HG03095 (cell line): ENCODE measurements at regions not wholly inside any gene's neighbourhood (a gene's known extent, or its start where the extent isn't known, plus 50 kb on each side); places are given as distances from the start of the nearest gene placed in this dataset.

Source experiments
- ATAC-seq: cut with Tn5 transposase; IDR thresholded peaks from one replicate; pipeline ENCODE4 v1.9.1; 2021; ENCODE audit warnings: moderate library complexity; ENCODE audit not compliant: unreplicated experiment

DNA sequence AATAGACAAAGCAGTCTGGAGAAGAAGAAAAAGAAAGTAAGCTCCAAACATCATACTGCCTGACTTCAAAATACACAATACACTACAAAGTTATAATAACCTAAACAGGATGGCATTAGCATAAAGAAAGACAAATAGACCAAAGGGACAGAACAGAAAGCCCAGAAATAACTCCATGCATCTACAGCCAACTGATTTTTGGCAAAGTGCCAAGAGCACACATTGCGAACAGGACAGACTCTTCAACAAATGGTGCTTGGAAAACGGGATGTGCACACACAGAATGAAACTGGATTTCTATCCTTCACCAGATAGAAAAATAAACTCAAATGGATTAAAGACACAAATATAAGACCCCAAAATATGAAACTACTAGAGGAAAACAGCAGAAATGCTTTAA, 66.6 kb upstream of the SPATA31E1 start:
- no peak for ATAC-seq

DNA sequence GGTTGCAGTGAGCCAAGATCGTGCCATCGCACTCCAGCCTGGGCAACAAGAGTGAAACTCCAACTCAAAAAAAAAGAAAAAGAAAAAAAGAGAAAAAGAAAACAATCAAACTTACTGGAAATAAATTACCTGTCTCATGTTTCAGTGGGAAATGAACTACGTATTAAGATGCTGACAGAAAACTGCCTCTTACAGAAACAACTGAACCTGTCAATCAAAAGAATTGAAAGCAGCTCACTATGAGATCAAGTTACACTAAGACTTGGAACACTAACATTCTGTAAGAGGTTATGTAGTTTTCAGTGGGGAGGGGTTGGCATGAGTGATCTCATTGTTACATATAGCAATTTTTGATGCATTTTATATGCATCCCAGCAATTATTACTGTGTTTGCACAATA, 64.4 kb upstream of the SPATA31E1 start:
- ATAC-seq: no peak

DNA sequence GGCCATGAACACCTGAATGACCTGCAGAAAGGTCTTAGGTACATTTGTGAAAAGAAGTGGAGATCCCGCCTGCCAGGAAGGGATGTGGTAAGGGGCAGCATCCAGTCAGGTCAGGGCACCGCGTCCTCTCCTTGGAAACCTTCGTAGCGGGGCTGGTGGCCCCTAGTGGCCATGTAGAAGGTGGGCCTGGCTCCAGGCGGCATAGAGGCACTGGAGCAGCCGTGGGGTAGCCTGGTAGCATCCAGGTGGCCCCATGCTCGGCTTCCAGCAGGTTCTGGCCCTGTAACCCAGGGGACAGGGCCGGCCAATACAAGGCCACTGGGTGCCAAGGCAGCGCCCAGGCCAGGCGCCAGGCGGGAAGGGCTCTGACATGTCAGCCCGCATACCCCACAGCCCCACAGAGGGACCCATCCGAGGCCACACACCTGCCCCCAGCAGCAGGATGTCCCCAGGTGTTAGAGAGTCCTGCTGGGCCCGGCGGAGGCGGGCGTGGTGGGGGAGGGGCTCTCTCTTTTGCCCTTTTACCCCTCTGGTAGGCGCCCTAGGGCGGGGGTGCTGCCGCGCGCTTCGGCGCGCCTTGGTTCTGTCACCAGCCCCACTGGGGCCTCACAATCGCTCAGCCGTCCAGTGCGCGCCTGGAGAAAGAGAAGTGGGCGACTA, 58.3 kb upstream of the SPATA31E1 start:
- ATAC-seq: no peak

DNA sequence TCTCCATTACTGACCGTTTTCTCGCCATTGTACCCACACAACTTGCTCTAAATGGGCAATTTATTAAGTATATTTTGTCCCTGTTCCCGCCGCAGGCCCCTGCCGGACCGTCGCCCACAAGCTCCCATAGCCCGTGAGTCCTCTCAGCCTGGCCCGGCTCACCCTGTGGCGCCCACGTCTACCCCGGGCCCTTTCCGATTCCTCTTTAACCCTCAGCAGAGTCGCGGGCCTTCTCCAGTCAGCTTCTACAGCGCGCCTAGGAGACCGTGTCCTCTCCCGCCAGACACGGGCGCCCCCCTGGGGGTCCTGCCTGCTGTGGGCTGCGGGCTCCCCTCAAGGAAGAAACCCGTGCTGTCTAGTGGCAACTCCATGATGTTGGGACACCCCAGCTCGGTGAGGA, 57.8 kb upstream of the SPATA31E1 start:
- no peak for ATAC-seq

DNA sequence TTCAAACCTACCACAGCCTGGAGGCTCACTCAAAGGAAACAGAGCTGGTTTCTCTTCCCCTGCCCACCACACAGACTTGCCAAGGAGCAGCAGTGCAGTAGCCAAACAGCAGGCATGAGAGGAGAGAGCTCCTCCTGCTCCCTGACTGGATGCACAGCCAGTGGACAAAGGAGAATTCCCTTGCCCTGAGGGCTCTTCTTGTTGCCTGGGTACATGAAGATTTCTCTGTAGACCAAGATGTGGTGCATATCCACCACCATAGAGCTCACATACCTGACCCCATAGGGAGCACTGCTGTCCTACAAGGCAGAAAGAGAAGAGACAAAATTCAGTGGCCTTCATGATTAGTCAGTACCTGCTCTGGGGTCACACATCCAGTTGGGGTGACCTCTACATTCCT, 56.3 kb upstream of the SPATA31E1 start:
- ATAC-seq: no peak

DNA sequence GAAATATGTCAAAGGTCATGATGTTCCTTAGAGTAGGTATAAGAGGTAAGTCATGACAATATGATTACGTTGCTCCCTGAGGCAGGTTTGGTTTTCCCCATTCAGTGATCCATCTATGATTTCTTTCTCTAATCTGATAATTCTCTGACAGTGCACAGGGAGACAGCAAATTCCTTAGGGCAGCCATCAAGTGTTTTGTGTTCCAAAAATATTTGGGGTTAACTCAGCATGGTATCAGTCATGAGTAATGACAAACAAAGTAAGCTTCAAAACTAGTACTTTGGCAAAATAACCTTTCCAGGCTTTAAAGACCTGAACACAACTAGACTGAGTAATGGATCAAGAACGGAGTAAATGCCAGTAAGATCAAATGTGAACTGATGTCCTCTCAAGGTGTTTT, 55.3 kb upstream of the SPATA31E1 start:
- no peak for ATAC-seq

DNA sequence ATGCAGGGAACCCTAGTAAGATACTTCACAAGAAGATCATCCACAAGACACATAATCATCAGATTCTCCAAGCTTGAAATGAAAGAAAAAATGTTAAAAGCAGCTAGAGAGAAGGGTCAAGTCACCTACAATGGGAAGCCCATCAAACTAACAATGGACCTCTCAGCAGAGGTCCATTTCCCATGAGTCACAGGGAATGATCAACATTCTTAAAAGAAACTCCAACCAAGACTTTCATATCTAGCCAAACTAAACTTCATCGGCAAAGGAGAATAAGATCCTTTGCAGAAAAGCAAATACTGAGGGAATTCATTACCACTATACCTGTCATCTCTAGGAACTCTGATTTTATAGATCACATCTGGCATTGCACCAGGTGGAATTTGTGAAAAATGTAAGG, 52.9 kb upstream of the SPATA31E1 start:
- ATAC-seq: no peak

DNA sequence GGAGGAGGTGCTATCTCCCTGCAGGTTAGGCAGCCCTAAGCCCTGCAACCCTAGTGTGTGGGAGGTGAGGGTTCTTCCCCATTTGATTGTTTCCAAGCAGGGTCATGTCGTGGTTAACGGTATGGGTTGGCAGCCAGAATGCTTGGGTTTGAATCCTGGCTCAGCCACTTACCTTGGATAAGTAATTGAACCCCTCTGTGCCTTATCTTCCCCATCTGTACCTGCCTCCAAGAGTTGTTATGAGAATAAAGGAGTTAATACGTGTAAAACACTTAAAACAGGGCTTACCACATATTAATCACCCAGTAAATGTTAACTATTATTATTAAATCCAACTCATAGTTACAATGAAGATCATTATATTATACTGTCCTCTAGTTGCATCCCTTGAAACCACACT, 52.2 kb upstream of the SPATA31E1 start:
- ATAC-seq: no peak

DNA sequence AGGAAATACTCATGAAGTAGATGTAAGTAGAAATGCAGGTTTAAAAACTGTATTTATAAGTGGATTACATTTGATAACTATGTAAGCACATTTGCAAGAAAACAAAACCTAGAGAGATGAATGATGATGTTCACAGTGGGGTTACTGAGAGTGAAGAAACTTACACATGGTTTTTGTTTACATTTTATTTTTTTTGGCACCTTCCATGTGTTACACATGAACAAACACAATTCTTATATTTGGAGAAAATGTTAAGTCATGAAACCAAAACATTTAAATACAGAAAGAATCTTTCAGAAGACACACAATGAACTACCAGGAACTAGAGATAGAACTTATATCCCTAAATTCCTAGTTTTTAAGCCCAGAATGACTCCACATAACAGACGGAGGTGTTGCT, 51.5 kb upstream of the SPATA31E1 start:
- no peak for ATAC-seq
